A172 (cell line): ENCODE measurements at regions not wholly inside any gene's neighbourhood (a gene's known extent, or its start where the extent isn't known, plus 50 kb on each side); places are given as distances from the start of the nearest gene placed in this dataset.

Experiments used
- DNase-seq: peaks from one replicate; pipeline ENCODE4 v3.0.0-alpha.2; 2015; ENCODE audit warnings: low spot score

- no peak for DNase-seq
Observed at GRCh38 chr18:79609841-79610281, 69.7 kb upstream of the CTDP1 start.

- DNase-seq: no peak
Observed at GRCh38 chr18:79610461-79611039, 69.1 kb upstream of the CTDP1 start.

- peak; percentile 88 for DNase-seq
Observed at GRCh38 chr18:79611040-79611681, 68.4 kb upstream of the CTDP1 start.

- DNase-seq: no peak
Observed at GRCh38 chr18:79612291-79613108, 67.1 kb upstream of the CTDP1 start.

GRCh38 chr18:79613186-79613931 lies 66.2 kb upstream of the CTDP1 start:
- DNase-seq: no peak

GRCh38 chr18:79614211-79614955 lies 65.2 kb upstream of the CTDP1 start:
- DNase-seq: no peak

- no peak for DNase-seq
Observed at GRCh38 chr18:79615091-79615490, 64.5 kb upstream of the CTDP1 start.

GRCh38 chr18:79615586-79615985 lies 64.0 kb upstream of the CTDP1 start:
- no peak for DNase-seq

- no peak for DNase-seq
Observed at GRCh38 chr18:79616651-79617510, 62.7 kb upstream of the CTDP1 start.

GRCh38 chr18:79617511-79618500 lies 61.8 kb upstream of the CTDP1 start:
- no peak for DNase-seq

- DNase-seq: no peak
Observed at GRCh38 chr18:79620576-79621165, 58.9 kb upstream of the CTDP1 start.

- no peak for DNase-seq
Observed at GRCh38 chr18:79621501-79621900, 58.1 kb upstream of the CTDP1 start.

- no peak for DNase-seq
Observed at GRCh38 chr18:79622004-79622403, 57.6 kb upstream of the CTDP1 start.

GRCh38 chr18:79624356-79625170 lies 55.0 kb upstream of the CTDP1 start:
- DNase-seq: no peak

GRCh38 chr18:79625195-79625923 lies 54.2 kb upstream of the CTDP1 start:
- no peak for DNase-seq

GRCh38 chr18:79625924-79626561 lies 53.6 kb upstream of the CTDP1 start:
- no peak for DNase-seq
